Heart left ventricle (tissue), 13 donors: ENCODE measurements at regions not wholly inside any gene's neighbourhood (a gene's known extent, or its start where the extent isn't known, plus 50 kb on each side); places are given as distances from the start of the nearest gene placed in this dataset.

Experiments
- CTCF ChIP-seq, 12 donors: fragments of 200-600 bp; sonication (generic) in 4 of 12; IDR thresholded peaks; one replicate each; pipeline versions ENCODE4 v1.5.0 to v1.8.0; 2018 to 2022; ENCODE audit warnings: antibody characterized with exemption in 12 of 12, mild to moderate bottlenecking in 5 of 12
- POLR2A ChIP-seq, 2 donors: fragments of 450-650 bp; IDR thresholded peaks; one replicate each; pipeline ENCODE4 v1.6.1; 2017; ENCODE audit warnings: antibody characterized with exemption in 2 of 2, mild to moderate bottlenecking in 2 of 2, moderate library complexity in 2 of 2
- donor health status: ischemic (EF 13 %, LVEDD 7.1; RV severe dilation, severe dysfunction).
- donor health status: DM: no; HTN: yes; CAD: no.
- donor health status: DM: no; HTN: no; CAD: no.
- donor health status: ischemic (EF 25% LVEDD 6.9; RV normal size, moderate dysfunction).
- donor health status: ischemic (EF 25% LVEDD 5.7; RV mildly dilated, moderate dysfunction).
- donor health status: ischemic (EF 35%, LVEDD 5.7; RV mildly dilated, moderate dysfunction).
- donor health status: nonischemic (EF 11% LVEDD 7.7; RV severe dilation, severe dysfunction).
- donor health status: DM: yes; HTN: yes; CAD: no.
- donor health status: PGD.
- donor health status: ischemic (EF 29% LVEDD 5.4; RV normal size, mild dysfunction).
- donor health status: nonischemic (EF 23%, LVEDD 6.1; RV moderate dilation, normal function).

GRCh38 chr12:87925021-87925420 is 104.2 kb downstream of the C12orf50 start:
- TF ChIP-seq CTCF (IDR thresholded peaks at IDR 0.05) (no peak), POLR2A (IDR thresholded peaks at IDR 0.05) (no peak)
